GM19395 (cell line): ENCODE measurements at regions not wholly inside any gene's neighbourhood (a gene's known extent, or its start where the extent isn't known, plus 50 kb on each side); places are given as distances from the start of the nearest gene placed in this dataset.

Experiments used
- ATAC-seq: cut with Tn5 transposase; IDR thresholded peaks from one replicate; pipeline ENCODE4 v1.9.1; 2021; ENCODE audit warnings: mild to moderate bottlenecking, moderate library complexity; ENCODE audit not compliant: unreplicated experiment

GRCh38 chr15:45941367-45941766 is 306.5 kb downstream of the SQOR start:
- no peak for ATAC-seq

DNA sequence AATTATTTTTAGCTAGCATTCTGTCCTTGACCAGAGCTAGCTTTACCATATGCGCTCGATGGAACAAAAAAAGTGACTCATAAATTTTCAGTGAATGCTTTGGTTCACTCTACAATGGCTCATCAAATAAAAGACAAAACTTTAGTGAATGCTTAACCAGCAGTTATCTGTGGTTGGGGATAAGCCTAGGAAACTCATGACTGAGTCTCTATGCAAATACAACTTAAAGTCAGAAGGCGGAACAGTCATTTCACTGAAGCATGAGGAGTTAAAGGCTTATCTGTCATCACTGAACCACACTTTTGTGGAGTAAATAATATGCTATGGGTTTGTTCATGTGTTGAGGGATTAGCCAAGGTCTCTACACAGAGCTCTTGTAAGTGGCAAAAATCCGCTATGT is 308.4 kb downstream of the SQOR start:
- ATAC-seq: no peak

- no peak for ATAC-seq
These were observed 311.3 kb downstream of the SQOR start for GRCh38 chr15:45946111-45946510.

DNA sequence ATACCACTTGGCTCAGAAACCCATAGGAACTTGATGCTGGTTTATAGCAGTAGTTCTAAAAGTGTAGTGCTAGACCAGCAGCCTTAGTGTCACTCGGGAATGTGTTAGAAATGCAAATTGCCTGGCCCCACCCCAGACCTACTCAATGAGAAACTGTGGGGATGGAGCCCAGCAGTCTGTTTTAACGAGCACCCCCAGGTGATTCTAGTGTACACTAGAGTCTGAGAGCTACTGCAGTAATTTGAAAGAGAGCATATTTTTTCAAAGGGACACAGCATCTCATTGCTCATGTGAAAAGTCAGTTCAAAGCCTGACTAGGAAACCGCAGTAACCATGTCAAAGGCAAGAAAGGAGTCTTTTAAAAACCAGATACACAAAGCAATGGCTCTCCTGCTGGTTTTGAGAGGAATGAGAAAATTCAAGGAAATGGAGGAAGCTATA is 313.4 kb downstream of the SQOR start:
- ATAC-seq: no peak

- ATAC-seq: no peak
These were observed 324.1 kb downstream of the SQOR start for GRCh38 chr15:45958924-45959323.

GRCh38 chr15:45962733-45963132 is 327.9 kb downstream of the SQOR start:
- no peak for ATAC-seq

- no peak for ATAC-seq
These were observed 335.7 kb downstream of the SQOR start for GRCh38 chr15:45970542-45970941.

DNA sequence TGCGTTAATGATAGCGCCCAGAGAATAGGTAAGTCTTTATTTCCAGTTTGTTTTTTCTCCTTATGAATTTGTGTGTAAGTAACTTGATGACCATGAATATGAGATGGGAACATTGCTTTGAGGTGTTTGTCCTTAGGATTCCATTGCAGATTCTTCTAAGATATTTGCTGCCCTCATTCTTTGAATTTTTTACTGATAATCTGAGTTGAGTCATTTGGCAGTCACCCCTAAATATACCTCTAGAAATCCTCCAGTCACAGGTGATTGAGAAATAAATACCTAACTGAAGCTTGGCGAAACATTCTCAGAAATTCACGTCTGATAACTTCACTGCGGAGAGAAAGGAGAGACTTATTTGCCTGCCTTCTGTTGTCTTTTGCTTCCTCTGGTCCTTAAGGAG is 345.5 kb downstream of the SQOR start:
- no peak for ATAC-seq

DNA sequence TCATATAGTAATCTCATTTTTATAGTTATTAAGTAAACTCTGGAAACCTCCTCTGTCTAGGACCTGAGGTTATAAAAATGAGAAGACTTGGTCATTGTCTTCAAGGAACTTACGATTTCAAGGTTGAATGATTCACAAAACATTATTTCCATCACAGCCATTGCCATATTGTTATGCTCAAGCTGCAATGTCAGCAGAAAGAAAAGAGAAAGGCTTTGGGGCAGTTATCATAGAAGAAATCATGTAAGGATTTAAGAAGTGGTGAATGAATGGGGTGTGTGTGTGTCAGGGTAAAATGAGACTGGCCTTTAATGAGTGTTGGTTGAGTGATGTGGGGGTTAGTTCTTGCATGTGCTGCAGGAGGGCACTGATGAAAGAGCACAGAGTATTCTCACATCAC is 346.8 kb downstream of the SQOR start:
- no peak for ATAC-seq

DNA sequence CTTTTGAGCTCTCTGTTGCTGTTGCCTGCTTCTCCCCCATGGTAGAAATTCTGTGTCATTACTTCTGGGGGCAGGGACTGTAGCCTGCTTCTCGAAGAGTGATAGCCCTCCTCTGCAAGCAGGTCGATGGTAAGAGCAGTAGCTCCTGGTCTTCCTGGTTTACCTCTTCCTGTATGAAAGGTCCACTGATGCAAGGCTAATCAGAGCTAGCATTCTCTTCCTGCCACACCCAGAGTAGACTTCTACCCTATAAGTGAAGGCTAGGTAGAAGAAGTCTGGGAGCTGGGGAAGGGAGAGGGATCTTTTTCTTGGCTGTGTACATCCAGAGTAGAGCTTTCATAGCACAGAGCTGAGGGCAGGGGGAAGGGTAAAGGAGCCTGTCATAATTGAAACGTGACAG is 357.0 kb downstream of the SQOR start:
- no peak for ATAC-seq

DNA sequence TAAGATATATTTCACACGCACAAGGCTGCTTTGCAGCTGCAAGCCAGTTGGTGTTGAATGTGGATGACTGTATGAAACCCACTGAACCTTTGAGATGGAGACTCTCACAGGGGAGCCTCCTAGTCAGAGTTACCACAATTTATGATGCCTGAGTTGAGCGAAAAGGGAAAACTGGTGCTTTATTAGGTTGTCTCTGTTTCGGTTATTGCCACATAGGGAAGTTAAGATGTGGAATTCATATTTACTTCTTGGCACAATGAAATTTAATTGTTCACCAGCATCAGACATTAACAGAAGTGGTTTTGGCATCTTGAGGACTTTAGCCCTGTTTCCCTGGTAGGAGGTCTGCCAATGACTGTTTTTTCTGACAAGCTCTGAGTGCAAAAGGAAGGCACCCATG is 358.2 kb downstream of the SQOR start:
- no peak for ATAC-seq

DNA sequence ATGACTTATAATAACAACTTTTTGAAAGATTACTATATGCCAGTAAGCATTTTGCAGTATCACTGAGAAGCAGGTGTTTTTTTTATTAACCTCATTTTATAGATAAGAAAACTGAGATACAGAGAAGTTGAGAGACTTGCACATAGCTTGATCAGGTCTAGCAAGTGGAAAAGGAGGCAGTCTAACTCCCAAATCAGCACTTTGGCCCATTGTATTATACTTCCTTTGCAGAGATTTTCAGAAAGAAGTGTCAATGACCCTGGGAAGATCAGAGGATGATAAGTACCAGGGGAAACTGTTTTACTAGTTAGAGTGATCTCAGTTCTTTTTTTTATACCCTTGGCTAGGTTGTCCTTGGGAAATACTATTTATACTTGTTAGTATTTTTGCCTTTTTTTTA is 358.7 kb downstream of the SQOR start:
- ATAC-seq: no peak

DNA sequence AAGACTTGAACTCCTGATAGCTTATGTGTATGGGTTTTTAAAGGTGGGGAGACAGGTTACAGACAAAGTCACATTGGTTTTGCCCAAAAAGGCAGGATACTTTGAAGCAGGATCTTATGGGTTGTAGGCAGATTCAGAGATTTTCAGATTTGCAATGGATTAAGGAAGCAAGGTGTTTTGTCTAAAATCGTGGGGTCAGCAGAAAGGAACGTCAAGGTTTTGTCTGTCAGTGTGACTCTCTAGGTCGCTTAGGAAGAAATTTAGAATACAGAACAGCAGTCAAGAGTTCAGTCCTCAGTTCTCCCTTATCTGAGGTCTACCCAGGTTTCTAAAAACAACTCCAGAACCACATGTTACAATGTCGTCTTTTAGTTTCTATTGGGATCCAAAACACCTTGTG is 361.0 kb downstream of the SQOR start:
- no peak for ATAC-seq

DNA sequence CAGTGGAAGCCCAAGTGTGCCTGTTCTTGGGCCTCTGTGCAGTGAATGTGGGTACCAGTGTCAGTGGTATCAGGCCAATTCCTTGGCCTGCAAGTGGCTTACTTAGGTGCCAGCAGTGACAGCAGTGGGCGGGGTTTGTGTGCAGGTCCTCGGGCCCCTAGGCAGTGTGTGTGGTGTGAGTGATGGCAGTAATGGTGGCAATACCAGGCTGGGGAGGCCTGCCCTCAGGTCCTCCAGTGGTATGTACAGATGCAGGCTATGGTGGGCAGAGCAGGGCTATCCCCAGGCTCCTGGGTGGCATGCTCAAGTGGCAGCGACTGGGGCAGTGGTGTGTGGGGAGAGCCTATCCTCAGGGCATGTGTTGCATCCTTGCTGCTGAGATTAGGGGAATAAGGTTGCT is 379.7 kb downstream of the SQOR start:
- ATAC-seq: no peak

GRCh38 chr15:46034755-46035154 is 399.9 kb downstream of the SQOR start:
- ATAC-seq: no peak

DNA sequence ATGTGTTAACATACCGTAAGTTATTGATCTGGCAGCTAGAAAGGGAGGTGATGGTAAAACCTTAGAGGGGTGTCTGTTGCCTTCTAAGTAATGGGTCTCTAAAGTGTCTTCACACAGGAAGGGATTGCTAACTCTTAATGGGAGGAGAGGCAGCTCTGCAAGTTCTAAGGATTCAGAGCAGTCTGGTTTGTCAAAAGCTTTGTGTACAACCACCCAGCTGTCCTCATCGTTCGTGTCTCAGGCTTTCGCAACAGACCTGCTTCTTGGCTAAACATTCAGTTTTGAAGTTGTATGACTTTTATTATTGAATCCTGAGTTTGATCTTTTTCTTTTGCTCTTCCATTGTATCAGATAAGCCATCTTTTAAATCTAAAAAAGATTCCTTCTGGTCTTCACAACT is 404.9 kb downstream of the SQOR start:
- ATAC-seq: no peak

- no peak for ATAC-seq
These were observed 407.1 kb downstream of the SQOR start for GRCh38 chr15:46041905-46042304.

- no peak for ATAC-seq
These were observed 425.2 kb downstream of the SQOR start for GRCh38 chr15:46059921-46060594.

DNA sequence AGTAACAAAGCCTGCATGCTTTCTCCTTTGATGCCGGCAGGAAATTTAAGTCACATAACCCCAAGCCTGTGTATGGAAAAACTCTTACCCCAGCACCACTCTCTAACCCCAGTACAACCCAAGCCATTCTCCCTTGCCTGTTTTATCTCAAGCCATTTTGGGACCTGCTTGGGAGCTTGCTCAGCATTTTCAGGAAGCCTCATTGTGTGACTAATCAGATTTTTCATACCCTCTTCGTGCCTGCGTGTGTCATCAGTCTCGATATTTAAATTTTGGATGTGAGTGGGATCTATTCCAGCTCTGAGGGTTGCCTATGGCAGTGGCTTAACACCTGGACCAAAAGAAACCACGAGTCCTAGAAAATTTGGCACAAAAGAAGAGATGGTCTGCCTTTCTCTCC is 426.2 kb downstream of the SQOR start:
- no peak for ATAC-seq

DNA sequence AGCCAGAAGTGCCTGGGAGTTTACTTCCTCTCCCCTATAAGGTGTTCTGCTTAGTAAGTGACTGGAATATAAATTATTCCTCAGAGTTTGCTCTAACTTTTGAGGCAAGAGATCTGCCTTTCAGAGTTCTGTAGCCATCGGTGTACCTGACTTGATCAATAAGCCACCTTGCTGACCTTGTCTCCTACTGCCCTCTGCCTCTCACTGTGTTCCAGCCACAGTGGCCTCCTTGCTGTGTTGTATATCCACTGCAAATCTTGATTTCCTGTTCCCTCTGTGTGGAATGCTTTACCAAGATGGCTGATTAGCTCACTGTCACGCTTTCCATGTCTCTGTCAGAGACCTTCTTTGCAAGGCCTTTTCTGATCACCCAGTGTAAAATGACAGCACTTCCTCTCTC is 442.4 kb downstream of the SQOR start:
- ATAC-seq: no peak

DNA sequence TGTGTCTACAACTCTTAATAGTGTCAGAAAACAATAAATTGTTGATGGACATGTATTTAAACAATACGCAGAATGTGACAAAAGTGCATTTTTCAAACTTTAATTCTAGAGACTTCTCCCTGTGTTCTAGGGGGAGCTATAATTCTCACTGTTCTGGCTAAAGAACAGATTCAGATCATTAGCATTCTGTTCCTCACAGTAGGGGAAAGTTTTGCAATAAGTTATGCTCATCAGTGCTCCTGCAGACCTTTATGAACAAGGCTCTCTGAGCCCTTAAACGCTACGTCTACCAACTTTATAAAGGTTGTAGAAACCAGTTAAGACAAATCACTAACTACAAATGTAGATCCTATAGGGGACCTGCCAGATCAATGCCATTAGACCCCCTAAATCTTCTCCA is 444.2 kb downstream of the SQOR start:
- no peak for ATAC-seq

DNA sequence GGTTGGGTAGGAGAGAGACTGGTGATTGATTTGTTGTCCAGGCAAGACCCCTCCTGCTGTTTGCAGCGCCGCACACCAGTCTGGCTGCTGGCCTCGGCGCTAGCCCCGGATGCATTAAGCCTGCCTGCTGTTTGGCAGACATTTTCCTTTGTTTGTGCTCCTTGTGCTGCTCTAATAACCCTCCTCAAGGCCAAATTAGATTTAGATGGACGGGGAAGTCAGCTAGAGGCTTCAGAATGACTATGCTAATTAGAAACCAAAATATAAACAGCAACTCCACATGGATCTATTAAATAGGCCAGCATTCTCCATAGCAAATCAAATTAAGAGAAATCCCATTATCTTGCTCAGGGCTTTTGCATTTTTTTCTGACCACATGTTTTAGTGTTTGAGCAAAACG is 445.2 kb downstream of the SQOR start:
- ATAC-seq: no peak
